IPS DF 6.9 (cell line): ENCODE measurements at regions not wholly inside any gene's neighbourhood (a gene's known extent, or its start where the extent isn't known, plus 50 kb on each side); places are given as distances from the start of the nearest gene placed in this dataset.

Experiments
- DNase-seq: peaks from one replicate; pipeline ENCODE4 v3.0.0-alpha.2; 2013; ENCODE audit warnings: low read depth, low spot score
- H3K27ac ChIP-seq: one replicate; pipeline ENCODE4 v1.5.1; 2013; ENCODE audit warnings: low read length, control low read depth
- H3K27me3 ChIP-seq: 2 replicates; pipeline ENCODE4 v1.6.1; 2013; ENCODE audit warnings: mild to moderate bottlenecking, low read length; ENCODE audit not compliant: control insufficient read depth, insufficient read depth
- H3K36me3 ChIP-seq: 2 replicates; pipeline ENCODE4 v1.6.1; 2013; ENCODE audit warnings: low read length; ENCODE audit not compliant: control insufficient read depth, insufficient read depth
- H3K4me1 ChIP-seq: 2 replicates; pipeline ENCODE4 v1.6.1; 2013; ENCODE audit warnings: low read length; ENCODE audit not compliant: control insufficient read depth, insufficient read depth
- H3K4me3 ChIP-seq: 2 replicates; pipeline ENCODE4 v1.5.1; 2013; ENCODE audit warnings: mild to moderate bottlenecking, low read length
- H3K9me3 ChIP-seq: 2 replicates; pipeline ENCODE4 v1.6.1; 2013; ENCODE audit warnings: low read length, inconsistent platforms; ENCODE audit not compliant: control insufficient read depth, insufficient read depth
- WGBS: extraction: QIAGEN DNeasy Blood & Tissue Kit; methylation state at CpG from one replicate; pipeline ENCODE4 v1.1.7; 2013; ENCODE audit warnings: mixed read lengths, missing lambda C conversion rate; ENCODE audit not compliant: insufficient read length, insufficient coverage; 5-methylcytosine and 5-hydroxymethylcytosine counted together

DNA sequence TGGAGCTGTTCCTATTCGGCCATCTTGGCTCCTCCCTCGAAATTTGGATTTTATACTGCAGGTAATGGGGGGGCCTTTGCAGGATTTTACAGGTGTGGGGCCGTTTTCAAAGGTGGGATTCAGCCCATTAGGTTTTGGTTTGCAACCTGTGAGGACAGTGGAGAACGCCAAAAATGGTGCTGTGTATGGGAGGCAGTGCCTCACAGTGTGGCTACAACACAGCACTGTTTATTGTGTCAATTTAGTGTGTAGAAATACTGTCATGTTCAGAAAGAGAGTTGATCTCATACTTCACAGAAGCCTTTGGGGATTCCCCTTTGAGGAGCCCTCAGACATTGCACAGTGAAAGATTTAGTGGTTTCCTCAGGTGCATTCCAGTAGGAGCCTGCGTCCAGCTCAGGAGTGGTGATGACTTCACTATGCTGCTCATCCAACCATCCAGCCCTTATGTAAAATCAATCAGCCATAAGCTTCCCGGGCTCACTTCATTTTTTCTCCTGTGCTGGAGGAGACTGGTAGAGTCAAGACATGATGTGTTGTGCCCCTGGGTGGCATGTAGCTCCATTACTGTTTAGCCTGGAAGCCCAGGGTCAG is 92.7 kb upstream of the PRMT8 start:
- Histone ChIP-seq H3K9me3 (no peaks in the 10 kb centered on the region), H3K4me3 (no peak overlapping the region; the same call in 1 of the 2 replicates), H3K4me1 (no peaks in the 10 kb centered on the region), H3K36me3 (no peaks in the 10 kb centered on the region), H3K27ac (no peak overlapping the region), H3K27me3 (no peaks in the 10 kb centered on the region)
- WGBS = no CpG with 5 or more reads among the region's 6 CpGs
- no peak for DNase-seq

GRCh38 chr12:3405821-3406220 is 85.2 kb upstream of the PRMT8 start:
- no CpG with 5 or more reads among the region's 1 CpG for WGBS
- no peaks in the 10 kb centered on the region for H3K36me3 ChIP-seq
- H3K4me3 ChIP-seq = no peak overlapping the region
- no peak for DNase-seq
- H3K27ac ChIP-seq = no peak overlapping the region
- no peaks in the 10 kb centered on the region for H3K4me1 ChIP-seq
- H3K27me3 ChIP-seq = no peaks in the 10 kb centered on the region; the same call in 1 of the 2 replicates
- peaks cover 2% of the 10 kb centered on the region; the same call in 1 of the 2 replicates for H3K9me3 ChIP-seq

GRCh38 chr12:3407723-3408122 is 83.3 kb upstream of the PRMT8 start:
- no peak for DNase-seq
- no CpG with 5 or more reads among the region's 1 CpG for WGBS
- Histone ChIP-seq H3K27ac (no peak overlapping the region), H3K9me3 (peaks cover 2% of the 10 kb centered on the region; the same call in 1 of the 2 replicates), H3K36me3 (no peaks in the 10 kb centered on the region), H3K4me3 (no peak overlapping the region), H3K4me1 (no peaks in the 10 kb centered on the region), H3K27me3 (no peaks in the 10 kb centered on the region; the same call in 1 of the 2 replicates)

DNA sequence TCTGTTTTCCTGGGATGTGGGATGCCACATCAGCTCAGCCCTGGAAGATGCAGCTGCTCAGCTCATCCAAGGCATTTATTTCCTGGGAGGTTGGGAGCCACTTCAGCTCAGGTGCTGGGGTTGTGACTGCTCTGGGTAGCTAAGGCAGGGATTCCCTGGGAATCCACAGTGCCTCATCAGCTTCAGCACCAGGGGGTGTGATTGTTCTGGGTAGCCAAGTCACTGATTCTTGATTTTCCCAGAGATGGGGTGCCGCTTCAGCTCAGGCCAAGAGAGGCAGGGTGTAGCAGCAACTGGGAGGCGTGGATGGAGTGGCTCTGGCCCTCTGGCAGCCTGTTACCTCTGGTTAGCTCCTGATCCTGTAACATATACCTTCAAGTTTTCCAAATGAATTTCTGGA is 81.3 kb upstream of the PRMT8 start:
- DNase-seq = no peak
- H3K9me3 ChIP-seq = peaks cover 2% of the 10 kb centered on the region; the same call in 1 of the 2 replicates
- no peak overlapping the region for H3K27ac ChIP-seq
- no peaks in the 10 kb centered on the region for H3K4me1 ChIP-seq
- no peaks in the 10 kb centered on the region; the same call in 1 of the 2 replicates for H3K27me3 ChIP-seq
- H3K36me3 ChIP-seq = no peaks in the 10 kb centered on the region
- no CpG with 5 or more reads among the region's 2 CpGs for WGBS
- no peak overlapping the region for H3K4me3 ChIP-seq

DNA sequence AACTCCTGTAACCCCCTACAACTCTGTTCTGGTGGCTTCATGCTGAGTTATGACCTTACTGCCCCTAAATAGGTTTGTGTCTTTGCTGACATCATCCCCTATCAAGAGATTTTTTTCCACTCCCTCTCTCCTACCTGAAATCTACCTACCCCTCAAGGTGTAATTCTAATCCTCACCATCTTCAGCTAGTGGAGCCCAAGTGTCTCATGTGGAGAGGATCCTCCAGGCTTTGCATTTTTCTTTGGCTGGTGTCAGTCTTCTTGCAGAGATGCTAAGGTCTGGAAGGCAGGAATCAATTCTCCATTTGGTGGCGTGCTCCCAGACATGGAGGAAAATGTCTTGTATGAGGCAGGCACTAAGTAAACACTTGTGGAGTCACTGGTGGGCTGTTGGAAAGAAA is 74.8 kb upstream of the PRMT8 start:
- Histone ChIP-seq H3K9me3 (no peaks in the 10 kb centered on the region), H3K36me3 (no peaks in the 10 kb centered on the region), H3K4me3 (no peak overlapping the region), H3K27me3 (no peaks in the 10 kb centered on the region), H3K4me1 (peaks cover 1% of the 10 kb centered on the region; the same call in 1 of the 2 replicates), H3K27ac (no peak overlapping the region)
- DNase-seq = no peak
- WGBS = no CpG with 5 or more reads among the region's 1 CpG

GRCh38 chr12:3416670-3417069 is 74.3 kb upstream of the PRMT8 start:
- Histone ChIP-seq H3K9me3 (no peaks in the 10 kb centered on the region), H3K36me3 (no peaks in the 10 kb centered on the region), H3K27ac (no peak overlapping the region), H3K4me1 (peaks cover 4% of the 10 kb centered on the region; the same call in 1 of the 2 replicates), H3K4me3 (no peak overlapping the region), H3K27me3 (no peaks in the 10 kb centered on the region)
- DNase-seq = no peak
- no CpG with 5 or more reads among the region's 1 CpG for WGBS

GRCh38 chr12:3417113-3417512 is 73.9 kb upstream of the PRMT8 start:
- Histone ChIP-seq H3K27me3 (no peaks in the 10 kb centered on the region), H3K27ac (no peak overlapping the region), H3K4me1 (peaks cover 6% of the 10 kb centered on the region; the same call in 1 of the 2 replicates), H3K36me3 (no peaks in the 10 kb centered on the region), H3K4me3 (no peak overlapping the region), H3K9me3 (no peaks in the 10 kb centered on the region)
- no peak for DNase-seq
- WGBS = 100% methylated on average over 1 of the region's 3 CpGs

GRCh38 chr12:3417937-3418462 is 73.0 kb upstream of the PRMT8 start:
- Histone ChIP-seq H3K9me3 (no peaks in the 10 kb centered on the region), H3K27me3 (no peaks in the 10 kb centered on the region), H3K4me1 (peaks cover 7% of the 10 kb centered on the region; the same call in 1 of the 2 replicates), H3K27ac (no peak overlapping the region), H3K4me3 (no peak overlapping the region), H3K36me3 (no peaks in the 10 kb centered on the region)
- DNase-seq = no peak
- no CpG with 5 or more reads among the region's 3 CpGs for WGBS

DNA sequence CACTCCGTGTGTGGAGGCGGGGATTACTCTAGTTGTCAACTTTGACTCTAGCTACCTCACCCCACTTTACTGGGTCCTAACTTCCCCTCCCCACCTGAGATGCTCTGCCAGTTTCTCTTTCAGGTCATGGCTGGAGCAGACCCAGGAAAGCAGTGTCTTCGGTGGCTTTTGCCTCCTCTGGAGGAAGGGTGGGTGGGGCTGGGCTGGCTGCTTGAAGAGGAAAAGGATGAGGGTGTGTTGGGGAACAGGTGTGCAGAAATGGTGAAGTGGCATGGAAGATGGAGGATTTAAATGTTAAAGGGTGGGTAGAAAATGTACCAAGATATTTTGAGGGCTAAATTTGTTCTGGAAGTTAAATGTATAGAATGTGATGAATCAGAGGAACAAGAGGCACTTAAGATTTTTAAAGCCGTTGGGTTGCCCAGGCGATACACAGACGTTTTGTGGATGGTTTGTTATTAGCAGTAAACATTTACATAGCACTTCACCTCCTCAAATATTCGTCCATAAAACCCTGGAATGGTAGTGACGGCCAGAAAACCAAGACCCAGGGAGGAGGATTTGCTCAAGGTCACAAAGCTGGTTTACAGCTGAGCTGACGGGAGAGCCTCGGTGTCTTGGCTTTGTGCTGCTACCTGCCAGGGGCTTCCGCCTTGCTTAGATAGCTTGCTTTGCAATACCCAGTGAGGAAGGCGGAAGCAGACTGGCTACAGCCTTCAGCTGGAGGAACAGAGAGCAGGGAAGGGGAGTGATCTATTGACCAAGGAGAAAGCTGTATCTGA is 72.2 kb upstream of the PRMT8 start:
- DNase-seq = no peak
- WGBS = no CpG with 5 or more reads among the region's 12 CpGs

DNA sequence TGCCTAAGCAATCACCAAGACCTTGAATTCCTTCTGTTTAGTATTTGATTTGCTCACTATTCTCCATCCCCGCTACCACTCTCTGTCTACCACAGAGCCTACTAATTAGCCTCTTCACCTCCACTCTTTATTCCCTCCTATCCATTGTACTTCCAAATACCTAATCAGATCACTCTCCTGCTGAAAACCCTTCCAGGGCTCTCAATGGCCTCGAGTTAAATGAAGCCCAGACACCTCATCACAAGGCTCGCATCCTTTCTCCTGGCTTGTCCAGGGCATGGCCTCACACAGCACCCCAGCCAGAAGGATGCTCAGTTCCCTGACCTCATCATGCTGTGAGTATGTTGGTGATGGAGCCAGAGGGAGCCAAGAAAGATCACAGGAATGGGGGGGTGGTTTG is 71.4 kb upstream of the PRMT8 start:
- Histone ChIP-seq H3K36me3 (no peaks in the 10 kb centered on the region), H3K27ac (no peak overlapping the region), H3K4me1 (peaks cover 7% of the 10 kb centered on the region; the same call in 1 of the 2 replicates), H3K27me3 (no peaks in the 10 kb centered on the region), H3K9me3 (no peaks in the 10 kb centered on the region), H3K4me3 (no peak overlapping the region)
- DNase-seq = no peak
- WGBS = no CpG with 5 or more reads among the region's 3 CpGs

More for the DNA sequence above, 72.2 kb upstream of the PRMT8 start:
- Histone ChIP-seq H3K9me3 (no peaks in the 10 kb centered on the region), H3K27ac (no peak overlapping the region), H3K4me3 (no peak overlapping the region), H3K4me1 (peaks cover 7% of the 10 kb centered on the region; the same call in 1 of the 2 replicates), H3K36me3 (no peaks in the 10 kb centered on the region), H3K27me3 (no peaks in the 10 kb centered on the region)
